WTC11 (cell line): ENCODE measurements at regions not wholly inside any gene's neighbourhood (a gene's known extent, or its start where the extent isn't known, plus 50 kb on each side); places are given as distances from the start of the nearest gene placed in this dataset.

Source experiments
- CREB1 ChIP-seq: sonication (generic); formaldehyde crosslinking; IDR thresholded peaks from 2 replicates; pipeline ENCODE4 v1.8.0; 2023; ENCODE audit warnings: mild to moderate bottlenecking, missing genetic modification reagents
- FOXJ3 ChIP-seq: sonication (generic); formaldehyde crosslinking; IDR thresholded peaks from 2 replicates; pipeline ENCODE4 v1.9.0; 2021; ENCODE audit warnings: missing genetic modification reagents, mild to moderate bottlenecking, borderline replicate concordance
- HMGA2 ChIP-seq: fragments of 250-450 bp; sonication (Bioruptor Pico); IDR thresholded peaks from 2 replicates; pipeline ENCODE4 v1.4.0; 2021; ENCODE audit warnings: mild to moderate bottlenecking, moderate library complexity
- MYBL2 ChIP-seq: sonication (generic); formaldehyde crosslinking; IDR thresholded peaks from 2 replicates; pipeline ENCODE4 v1.8.1; 2023; ENCODE audit warnings: mild to moderate bottlenecking, moderate library complexity, missing genetic modification reagents
- SP1 ChIP-seq: sonication (generic); formaldehyde crosslinking; conservative IDR thresholded peaks from 2 replicates; pipeline ENCODE4 v1.8.1; 2022; ENCODE audit warnings: missing genetic modification reagents
- ZNF416 ChIP-seq: fragments of 250-450 bp; sonication (Bioruptor Pico); IDR thresholded peaks from 2 replicates; pipeline ENCODE4 v1.9.0; 2021; ENCODE audit warnings: mild to moderate bottlenecking, inconsistent platforms
- TF ChIP-seq, protein P1 (sequence below): fragments of 200-600 bp; IDR thresholded peaks from 2 replicates; pipeline ENCODE4 v1.8.0; 2022; ENCODE audit warnings: antibody characterized with exemption
- TF ChIP-seq, protein P2 (sequence below): sonication (generic); formaldehyde crosslinking; IDR thresholded peaks from 2 replicates; pipeline ENCODE4 v1.8.1; 2023; ENCODE audit warnings: mild to moderate bottlenecking, missing genetic modification reagents, moderate library complexity
- TF ChIP-seq, protein P3 (sequence below): sonication (generic); formaldehyde crosslinking; IDR thresholded peaks from 2 replicates; pipeline ENCODE4 v1.8.1; 2022; ENCODE audit warnings: mild to moderate bottlenecking, moderate library complexity, missing genetic modification reagents
- TF ChIP-seq, protein P4 (sequence below): sonication (generic); formaldehyde crosslinking; IDR thresholded peaks from 2 replicates; pipeline ENCODE4 v1.8.1; 2023; ENCODE audit warnings: mild to moderate bottlenecking, missing genetic modification reagents
- TF ChIP-seq, protein P5 (sequence below): sonication (generic); formaldehyde crosslinking; IDR thresholded peaks from 2 replicates; pipeline ENCODE4 v1.8.0; 2022; ENCODE audit warnings: mild to moderate bottlenecking, missing genetic modification reagents

DNA sequence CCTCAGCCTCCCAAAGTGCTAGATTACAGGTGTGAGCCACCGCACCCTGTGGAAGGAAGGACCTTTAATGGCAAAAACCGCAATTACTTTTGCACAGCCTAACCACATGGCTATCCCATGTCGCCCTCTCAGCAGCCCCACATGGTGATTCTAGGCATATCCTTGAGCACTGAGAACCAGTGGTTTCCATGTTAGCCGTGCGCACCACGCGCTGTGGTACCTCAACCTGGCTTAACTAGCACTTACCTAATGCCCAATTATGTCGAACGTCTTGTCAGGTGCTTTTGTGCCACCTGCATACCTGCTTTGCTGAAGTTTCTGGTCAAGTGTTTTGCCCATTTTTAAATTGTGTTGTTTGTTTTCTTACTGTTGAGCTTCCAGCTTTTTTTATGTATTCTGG, 697.9 kb downstream of the BRD1 start:
- TF ChIP-seq, protein P1, sequence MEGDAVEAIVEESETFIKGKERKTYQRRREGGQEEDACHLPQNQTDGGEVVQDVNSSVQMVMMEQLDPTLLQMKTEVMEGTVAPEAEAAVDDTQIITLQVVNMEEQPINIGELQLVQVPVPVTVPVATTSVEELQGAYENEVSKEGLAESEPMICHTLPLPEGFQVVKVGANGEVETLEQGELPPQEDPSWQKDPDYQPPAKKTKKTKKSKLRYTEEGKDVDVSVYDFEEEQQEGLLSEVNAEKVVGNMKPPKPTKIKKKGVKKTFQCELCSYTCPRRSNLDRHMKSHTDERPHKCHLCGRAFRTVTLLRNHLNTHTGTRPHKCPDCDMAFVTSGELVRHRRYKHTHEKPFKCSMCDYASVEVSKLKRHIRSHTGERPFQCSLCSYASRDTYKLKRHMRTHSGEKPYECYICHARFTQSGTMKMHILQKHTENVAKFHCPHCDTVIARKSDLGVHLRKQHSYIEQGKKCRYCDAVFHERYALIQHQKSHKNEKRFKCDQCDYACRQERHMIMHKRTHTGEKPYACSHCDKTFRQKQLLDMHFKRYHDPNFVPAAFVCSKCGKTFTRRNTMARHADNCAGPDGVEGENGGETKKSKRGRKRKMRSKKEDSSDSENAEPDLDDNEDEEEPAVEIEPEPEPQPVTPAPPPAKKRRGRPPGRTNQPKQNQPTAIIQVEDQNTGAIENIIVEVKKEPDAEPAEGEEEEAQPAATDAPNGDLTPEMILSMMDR = no peak
- TF ChIP-seq HMGA2 (CRISPR knock-in tag) = no peak
- TF ChIP-seq, protein P2, sequence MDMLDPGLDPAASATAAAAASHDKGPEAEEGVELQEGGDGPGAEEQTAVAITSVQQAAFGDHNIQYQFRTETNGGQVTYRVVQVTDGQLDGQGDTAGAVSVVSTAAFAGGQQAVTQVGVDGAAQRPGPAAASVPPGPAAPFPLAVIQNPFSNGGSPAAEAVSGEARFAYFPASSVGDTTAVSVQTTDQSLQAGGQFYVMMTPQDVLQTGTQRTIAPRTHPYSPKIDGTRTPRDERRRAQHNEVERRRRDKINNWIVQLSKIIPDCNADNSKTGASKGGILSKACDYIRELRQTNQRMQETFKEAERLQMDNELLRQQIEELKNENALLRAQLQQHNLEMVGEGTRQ (CRISPR knock-in tag) = no peak
- TF ChIP-seq FOXJ3 (CRISPR knock-in tag) = no peak
- no peak for TF ChIP-seq MYBL2 (CRISPR knock-in tag)
- TF ChIP-seq SP1 (CRISPR knock-in tag) = no peak
- TF ChIP-seq CREB1 (CRISPR knock-in tag) = no peak
- TF ChIP-seq, protein P3, sequence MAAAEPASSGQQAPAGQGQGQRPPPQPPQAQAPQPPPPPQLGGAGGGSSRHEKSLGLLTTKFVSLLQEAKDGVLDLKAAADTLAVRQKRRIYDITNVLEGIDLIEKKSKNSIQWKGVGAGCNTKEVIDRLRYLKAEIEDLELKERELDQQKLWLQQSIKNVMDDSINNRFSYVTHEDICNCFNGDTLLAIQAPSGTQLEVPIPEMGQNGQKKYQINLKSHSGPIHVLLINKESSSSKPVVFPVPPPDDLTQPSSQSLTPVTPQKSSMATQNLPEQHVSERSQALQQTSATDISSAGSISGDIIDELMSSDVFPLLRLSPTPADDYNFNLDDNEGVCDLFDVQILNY (CRISPR knock-in tag) = no peak
- TF ChIP-seq, protein P4, sequence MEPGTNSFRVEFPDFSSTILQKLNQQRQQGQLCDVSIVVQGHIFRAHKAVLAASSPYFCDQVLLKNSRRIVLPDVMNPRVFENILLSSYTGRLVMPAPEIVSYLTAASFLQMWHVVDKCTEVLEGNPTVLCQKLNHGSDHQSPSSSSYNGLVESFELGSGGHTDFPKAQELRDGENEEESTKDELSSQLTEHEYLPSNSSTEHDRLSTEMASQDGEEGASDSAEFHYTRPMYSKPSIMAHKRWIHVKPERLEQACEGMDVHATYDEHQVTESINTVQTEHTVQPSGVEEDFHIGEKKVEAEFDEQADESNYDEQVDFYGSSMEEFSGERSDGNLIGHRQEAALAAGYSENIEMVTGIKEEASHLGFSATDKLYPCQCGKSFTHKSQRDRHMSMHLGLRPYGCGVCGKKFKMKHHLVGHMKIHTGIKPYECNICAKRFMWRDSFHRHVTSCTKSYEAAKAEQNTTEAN (CRISPR knock-in tag) = no peak
- TF ChIP-seq, protein P5, sequence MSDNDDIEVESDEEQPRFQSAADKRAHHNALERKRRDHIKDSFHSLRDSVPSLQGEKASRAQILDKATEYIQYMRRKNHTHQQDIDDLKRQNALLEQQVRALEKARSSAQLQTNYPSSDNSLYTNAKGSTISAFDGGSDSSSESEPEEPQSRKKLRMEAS (CRISPR knock-in tag) = no peak
- TF ChIP-seq ZNF416 (CRISPR knock-in tag) = no peak
